GM12891 (cell line): ENCODE measurements at regions not wholly inside any gene's neighbourhood (a gene's known extent, or its start where the extent isn't known, plus 50 kb on each side); places are given as distances from the start of the nearest gene placed in this dataset.

Source experiments
- PAX5 ChIP-seq: IDR thresholded peaks from 2 replicates; pipeline ENCODE4 v1.6.1; 2011; ENCODE audit warnings: low read length, moderate library complexity, mild to moderate bottlenecking; ENCODE audit not compliant: insufficient read depth, severe bottlenecking
- POLR2A ChIP-seq: IDR thresholded peaks from 2 replicates; pipeline ENCODE4 v1.6.1; 2011; ENCODE audit warnings: low read depth, low read length, control low read depth

DNA sequence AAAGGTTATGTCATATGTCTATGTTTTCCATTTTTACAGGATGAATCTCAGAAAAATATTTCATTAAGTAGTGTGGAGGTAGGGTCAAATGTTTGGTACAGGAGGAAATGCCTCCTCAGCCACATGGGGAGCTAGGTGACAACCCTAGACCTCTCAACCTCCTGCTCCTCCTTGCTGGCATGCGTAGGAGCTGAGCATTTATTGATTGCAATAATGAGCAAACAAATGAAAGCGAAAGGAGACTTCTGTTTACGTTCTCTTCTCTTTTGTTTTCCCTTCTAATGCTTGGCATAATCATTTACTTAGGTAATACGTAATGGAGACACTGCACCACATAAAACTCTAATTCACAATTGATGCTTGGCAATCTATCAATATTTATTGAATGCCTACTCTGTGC, 95.1 kb upstream of the CCBE1 start:
- no peak for TF ChIP-seq POLR2A
- no peak for TF ChIP-seq PAX5
